ENCODE measurements at regions not wholly inside any gene's neighbourhood (a gene's known extent, or its start where the extent isn't known, plus 50 kb on each side); places are given as distances from the start of the nearest gene placed in this dataset.
"Not testable (repeated sequence)": the region's sequence is repeated elsewhere in the genome, so short reads cannot be mapped to it uniquely, and the experiment has no call there.

GRCh38 chr1:74946388-74946787 lies 187.8 kb upstream of the LHX8 start:
- H3K18ac ChIP-seq (ENCODE audit: low read length): no peak overlapping the region
- no peak overlapping the region for H4K8ac ChIP-seq (ENCODE audit: low read depth, low read length)
- WGBS, 2 donors (ENCODE audit: extremely low coverage in 2 of 2, insufficient read length in 2 of 2, insufficient replicate concordance in 1 of 2): 100% methylated on average over 1 of the region's 2 CpGs; no CpG with 5 or more reads in 1 of the 2 donors
- H3K27ac ChIP-seq (replicated peaks; ENCODE audit: low read length): no peak overlapping the region
- H3K9ac ChIP-seq (ENCODE audit: low read depth, low read length, poor library complexity): no peak overlapping the region
- no peak overlapping the region for H2AK5ac ChIP-seq (ENCODE audit: low read depth, low read length)
- H2BK120ac ChIP-seq (ENCODE audit: low read depth, low read length): no peak overlapping the region
- no peak overlapping the region for H3K4me2 ChIP-seq (ENCODE audit: insufficient read depth, low read length, poor library complexity, severe bottlenecking)
- no peaks in the 10 kb centered on the region for H3K4me1 ChIP-seq (ENCODE audit: control insufficient read depth in 2 of 2, insufficient read depth in 1 of 2, low read depth in 1 of 2, low read length in 2 of 2)
- no peak overlapping the region for H3K14ac ChIP-seq (ENCODE audit: low read length)
- no peak overlapping the region for H2BK15ac ChIP-seq (ENCODE audit: low read length)
- no peaks in the 10 kb centered on the region for H3K79me1 ChIP-seq (ENCODE audit: low read depth, low read length)
- H3K27me3 ChIP-seq (ENCODE audit: control insufficient read depth in 3 of 3, insufficient read depth in 3 of 3, low read depth in 1 of 3, low read length in 3 of 3): no peaks in the 10 kb centered on the region
- no peaks in the 10 kb centered on the region for H3K36me3 ChIP-seq (replicated peaks in 1 of 2; ENCODE audit: control insufficient read depth in 2 of 2, insufficient read depth in 2 of 2, low read length in 2 of 2)
- no peak overlapping the region for H2AFZ ChIP-seq (ENCODE audit: low read length)
- no peaks in the 10 kb centered on the region for H3K9me3 ChIP-seq (replicated peaks in 1 of 2; ENCODE audit: control insufficient read depth in 2 of 2, insufficient read depth in 1 of 2, low read depth in 1 of 2, low read length in 2 of 2)
- no peak overlapping the region for H2BK12ac ChIP-seq (ENCODE audit: low read length)
- DNase-seq (ENCODE audit: low spot score): no peak
- H2BK5ac ChIP-seq (ENCODE audit: low read length): no peak overlapping the region
- no peak overlapping the region for H4K91ac ChIP-seq (ENCODE audit: low read depth, low read length, poor library complexity)
- no peak overlapping the region for H3K4me3 ChIP-seq (ENCODE audit: low read length in 2 of 2)
- no peak overlapping the region for H3K4ac ChIP-seq (ENCODE audit: low read length)
- no peak overlapping the region for H3K23ac ChIP-seq (ENCODE audit: low read depth, low read length, poor library complexity)

- not testable (repeated sequence) for H3K4me3 ChIP-seq (ENCODE audit: low read length in 2 of 2); H3K14ac ChIP-seq (ENCODE audit: low read length)
These were observed 184.8 kb upstream of the LHX8 start for GRCh38 chr1:74949348-74949747.

GRCh38 chr1:74951981-74952380 lies 182.2 kb upstream of the LHX8 start:
- H2BK15ac ChIP-seq (ENCODE audit: low read length); H2BK5ac ChIP-seq (ENCODE audit: low read length); H3K4me2 ChIP-seq (ENCODE audit: insufficient read depth, low read length, poor library complexity, severe bottlenecking); H3K14ac ChIP-seq (ENCODE audit: low read length); H3K27me3 ChIP-seq (ENCODE audit: control insufficient read depth in 3 of 3, insufficient read depth in 3 of 3, low read depth in 1 of 3, low read length in 3 of 3); H3K9ac ChIP-seq (ENCODE audit: low read depth, low read length, poor library complexity); H4K91ac ChIP-seq (ENCODE audit: low read depth, low read length, poor library complexity); H2BK120ac ChIP-seq (ENCODE audit: low read depth, low read length); H3K27ac ChIP-seq (replicated peaks; ENCODE audit: low read length); H3K9me3 ChIP-seq (replicated peaks in 1 of 2; ENCODE audit: control insufficient read depth in 2 of 2, insufficient read depth in 1 of 2, low read depth in 1 of 2, low read length in 2 of 2); H3K23ac ChIP-seq (ENCODE audit: low read depth, low read length, poor library complexity); H2AK5ac ChIP-seq (ENCODE audit: low read depth, low read length); H3K79me1 ChIP-seq (ENCODE audit: low read depth, low read length); H4K8ac ChIP-seq (ENCODE audit: low read depth, low read length); H3K4me1 ChIP-seq (ENCODE audit: control insufficient read depth in 2 of 2, insufficient read depth in 1 of 2, low read depth in 1 of 2, low read length in 2 of 2); H3K4ac ChIP-seq (ENCODE audit: low read length); DNase-seq (ENCODE audit: low spot score); H2BK12ac ChIP-seq (ENCODE audit: low read length); H3K18ac ChIP-seq (ENCODE audit: low read length); H2AFZ ChIP-seq (ENCODE audit: low read length); H3K36me3 ChIP-seq (replicated peaks in 1 of 2; ENCODE audit: control insufficient read depth in 2 of 2, insufficient read depth in 2 of 2, low read length in 2 of 2); H3K4me3 ChIP-seq (ENCODE audit: low read length in 2 of 2): not testable (repeated sequence)
- WGBS, 2 donors (ENCODE audit: extremely low coverage in 2 of 2, insufficient read length in 2 of 2, insufficient replicate concordance in 1 of 2): no CpG with 5 or more reads among the region's 23 CpGs

More at GRCh38 chr1:74949348-74949747, 184.8 kb upstream of the LHX8 start:
- not testable (repeated sequence) for H2BK15ac ChIP-seq (ENCODE audit: low read length); H4K8ac ChIP-seq (ENCODE audit: low read depth, low read length); H3K4ac ChIP-seq (ENCODE audit: low read length); H3K79me1 ChIP-seq (ENCODE audit: low read depth, low read length); H3K18ac ChIP-seq (ENCODE audit: low read length); H3K4me2 ChIP-seq (ENCODE audit: insufficient read depth, low read length, poor library complexity, severe bottlenecking); H3K27ac ChIP-seq (replicated peaks; ENCODE audit: low read length); H4K91ac ChIP-seq (ENCODE audit: low read depth, low read length, poor library complexity); H3K9ac ChIP-seq (ENCODE audit: low read depth, low read length, poor library complexity); H2AFZ ChIP-seq (ENCODE audit: low read length); DNase-seq (ENCODE audit: low spot score); H3K36me3 ChIP-seq (replicated peaks in 1 of 2; ENCODE audit: control insufficient read depth in 2 of 2, insufficient read depth in 2 of 2, low read length in 2 of 2); H2BK120ac ChIP-seq (ENCODE audit: low read depth, low read length); H2AK5ac ChIP-seq (ENCODE audit: low read depth, low read length); H3K4me1 ChIP-seq (ENCODE audit: control insufficient read depth in 2 of 2, insufficient read depth in 1 of 2, low read depth in 1 of 2, low read length in 2 of 2); H2BK12ac ChIP-seq (ENCODE audit: low read length); H3K27me3 ChIP-seq (ENCODE audit: control insufficient read depth in 3 of 3, insufficient read depth in 3 of 3, low read depth in 1 of 3, low read length in 3 of 3); H3K9me3 ChIP-seq (replicated peaks in 1 of 2; ENCODE audit: control insufficient read depth in 2 of 2, insufficient read depth in 1 of 2, low read depth in 1 of 2, low read length in 2 of 2); H2BK5ac ChIP-seq (ENCODE audit: low read length); H3K23ac ChIP-seq (ENCODE audit: low read depth, low read length, poor library complexity)
- no CpG with 5 or more reads among the region's 2 CpGs for WGBS, 2 donors (ENCODE audit: extremely low coverage in 2 of 2, insufficient read length in 2 of 2, insufficient replicate concordance in 1 of 2)

GRCh38 chr1:74952786-74953185 lies 181.4 kb upstream of the LHX8 start:
- H3K18ac ChIP-seq (ENCODE audit: low read length): no peak overlapping the region
- no peak overlapping the region for H2AFZ ChIP-seq (ENCODE audit: low read length)
- no peak overlapping the region for H2BK5ac ChIP-seq (ENCODE audit: low read length)
- 100% methylated on average over 1 of the region's 3 CpGs; no CpG with 5 or more reads in 1 of the 2 donors for WGBS, 2 donors (ENCODE audit: extremely low coverage in 2 of 2, insufficient read length in 2 of 2, insufficient replicate concordance in 1 of 2)
- no peak overlapping the region for H4K8ac ChIP-seq (ENCODE audit: low read depth, low read length)
- H3K4ac ChIP-seq (ENCODE audit: low read length): no peak overlapping the region
- H4K91ac ChIP-seq (ENCODE audit: low read depth, low read length, poor library complexity): no peak overlapping the region
- no peak overlapping the region for H2BK120ac ChIP-seq (ENCODE audit: low read depth, low read length)
- H3K9ac ChIP-seq (ENCODE audit: low read depth, low read length, poor library complexity): no peak overlapping the region
- no peaks in the 10 kb centered on the region for H3K4me1 ChIP-seq (ENCODE audit: control insufficient read depth in 2 of 2, insufficient read depth in 1 of 2, low read depth in 1 of 2, low read length in 2 of 2)
- no peaks in the 10 kb centered on the region for H3K27me3 ChIP-seq (ENCODE audit: control insufficient read depth in 3 of 3, insufficient read depth in 3 of 3, low read depth in 1 of 3, low read length in 3 of 3)
- no peaks in the 10 kb centered on the region for H3K9me3 ChIP-seq (replicated peaks in 1 of 2; ENCODE audit: control insufficient read depth in 2 of 2, insufficient read depth in 1 of 2, low read depth in 1 of 2, low read length in 2 of 2)
- H2AK5ac ChIP-seq (ENCODE audit: low read depth, low read length): no peak overlapping the region
- no peak overlapping the region for H2BK12ac ChIP-seq (ENCODE audit: low read length)
- H3K36me3 ChIP-seq (replicated peaks in 1 of 2; ENCODE audit: control insufficient read depth in 2 of 2, insufficient read depth in 2 of 2, low read length in 2 of 2): no peaks in the 10 kb centered on the region
- no peak overlapping the region for H3K14ac ChIP-seq (ENCODE audit: low read length)
- H3K4me2 ChIP-seq (ENCODE audit: insufficient read depth, low read length, poor library complexity, severe bottlenecking): no peak overlapping the region
- H3K23ac ChIP-seq (ENCODE audit: low read depth, low read length, poor library complexity): no peak overlapping the region
- H3K79me1 ChIP-seq (ENCODE audit: low read depth, low read length): no peaks in the 10 kb centered on the region
- H2BK15ac ChIP-seq (ENCODE audit: low read length): no peak overlapping the region
- DNase-seq (ENCODE audit: low spot score): no peak
- H3K27ac ChIP-seq (replicated peaks; ENCODE audit: low read length): no peak overlapping the region
- no peak overlapping the region for H3K4me3 ChIP-seq (ENCODE audit: low read length in 2 of 2)
